SU-DHL-6 (cell line): ENCODE measurements at regions not wholly inside any gene's neighbourhood (a gene's known extent, or its start where the extent isn't known, plus 50 kb on each side); places are given as distances from the start of the nearest gene placed in this dataset.

Experiments used
- EZH2phosphoT487 ChIP-seq: fragments of 200-600 bp; sonication (generic), shearing (Covaris generic); conservative IDR thresholded peaks from 2 replicates; pipeline ENCODE4 v1.6.1; 2018; ENCODE audit warnings: mild to moderate bottlenecking, antibody characterized with exemption, low read length, moderate library complexity, mixed read lengths
- TF ChIP-seq, protein P1 (sequence below): fragments of 200-600 bp; sonication (generic); IDR thresholded peaks from one replicate; pipeline ENCODE4 v1.5.1; 2017; ENCODE audit warnings: antibody characterized with exemption, mild to moderate bottlenecking, low read length, moderate library complexity; ENCODE audit not compliant: insufficient read depth, poor library complexity, severe bottlenecking

GRCh38 chr10:111200505-111201186 lies 123.8 kb downstream of the ADRA2A start:
- TF ChIP-seq, protein P1, sequence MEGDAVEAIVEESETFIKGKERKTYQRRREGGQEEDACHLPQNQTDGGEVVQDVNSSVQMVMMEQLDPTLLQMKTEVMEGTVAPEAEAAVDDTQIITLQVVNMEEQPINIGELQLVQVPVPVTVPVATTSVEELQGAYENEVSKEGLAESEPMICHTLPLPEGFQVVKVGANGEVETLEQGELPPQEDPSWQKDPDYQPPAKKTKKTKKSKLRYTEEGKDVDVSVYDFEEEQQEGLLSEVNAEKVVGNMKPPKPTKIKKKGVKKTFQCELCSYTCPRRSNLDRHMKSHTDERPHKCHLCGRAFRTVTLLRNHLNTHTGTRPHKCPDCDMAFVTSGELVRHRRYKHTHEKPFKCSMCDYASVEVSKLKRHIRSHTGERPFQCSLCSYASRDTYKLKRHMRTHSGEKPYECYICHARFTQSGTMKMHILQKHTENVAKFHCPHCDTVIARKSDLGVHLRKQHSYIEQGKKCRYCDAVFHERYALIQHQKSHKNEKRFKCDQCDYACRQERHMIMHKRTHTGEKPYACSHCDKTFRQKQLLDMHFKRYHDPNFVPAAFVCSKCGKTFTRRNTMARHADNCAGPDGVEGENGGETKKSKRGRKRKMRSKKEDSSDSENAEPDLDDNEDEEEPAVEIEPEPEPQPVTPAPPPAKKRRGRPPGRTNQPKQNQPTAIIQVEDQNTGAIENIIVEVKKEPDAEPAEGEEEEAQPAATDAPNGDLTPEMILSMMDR = no peak
- TF ChIP-seq EZH2phosphoT487 = no peak
